ENCODE measurements at regions not wholly inside any gene's neighbourhood (a gene's known extent, or its start where the extent isn't known, plus 50 kb on each side); places are given as distances from the start of the nearest gene placed in this dataset.

GRCh38 chr22:26109686-26110315, 59.5 kb upstream of the SEZ6L start:
- ATAC-seq (no peak), FAIRE-seq (no peak), DNase-seq (ENCODE audit: extremely low read depth in 1 of 4, low spot score in 3 of 4) (no peak)
- WGBS (ENCODE audit: insufficient coverage, low coverage, missing lambda C conversion rate): 2% methylated on average over 11 of the region's 11 CpGs
- Histone ChIP-seq H3K4me2 (ENCODE audit: insufficient read depth, low read length) (no peak overlapping the region), H3K27ac (ENCODE audit: extremely low read depth, low read depth, low read length) (no peak overlapping the region), H3K27me3 (ENCODE audit: control insufficient read depth in 2 of 2, insufficient read depth in 2 of 2, low read length in 2 of 2) (no peaks in the 10 kb centered on the region), H4K20me1 (replicated peaks; ENCODE audit: control insufficient read depth, insufficient read depth, low read length) (no peaks in the 10 kb centered on the region), H3K4me3 (no peak overlapping the region), H3K36me3 (ENCODE audit: control insufficient read depth, insufficient read depth, low read length) (no peaks in the 10 kb centered on the region), H3K9me3 (replicated peaks; ENCODE audit: control insufficient read depth, insufficient read depth, low read depth, low read length) (no peaks in the 10 kb centered on the region), H3K79me2 (ENCODE audit: control insufficient read depth, insufficient read depth, low read length) (no peaks in the 10 kb centered on the region), H3K4me1 (replicated peaks in 1 of 2; ENCODE audit: control insufficient read depth in 2 of 2, insufficient read depth in 2 of 2, low read length in 2 of 2) (no peaks in the 10 kb centered on the region), H2AFZ (ENCODE audit: low read depth, low read length) (no peak overlapping the region), H3K9ac (ENCODE audit: insufficient read depth in 1 of 2, low read depth in 2 of 2, low read length in 2 of 2) (no peak overlapping the region), H3K9me1 (ENCODE audit: control insufficient read depth, insufficient read depth, low read length) (no peaks in the 10 kb centered on the region)
- CTCF ChIA-PET (ENCODE audit: low intra/inter-chr PET ratio): no interaction called here
- no TSS peak for BruUV-seq (replicated peaks)
- TF ChIP-seq PREB (CRISPR knock-in tag; IDR thresholded peaks at IDR 0.05): no peak
- TF ChIP-seq BCLAF1 (IDR thresholded peaks at IDR 0.05; ENCODE audit: borderline replicate concordance in 1 of 2, control insufficient read depth in 1 of 2, low read depth in 2 of 2, low read length in 1 of 2): no peak
- no peak for TF ChIP-seq HMG20A (CRISPR knock-in tag; conservative IDR thresholded peaks at IDR 0.05)
- no peak for TF ChIP-seq RBM14 (IDR thresholded peaks at IDR 0.05; ENCODE audit: borderline replicate concordance, insufficient read depth, low read depth, low read length)
- no peak for TF ChIP-seq SMARCA4 (IDR thresholded peaks at IDR 0.05)
- TF ChIP-seq HDAC3 (IDR thresholded peaks at IDR 0.05; ENCODE audit: borderline replicate concordance, partially characterized antibody): no peak
- no peak for TF ChIP-seq GMEB1 (CRISPR knock-in tag; IDR thresholded peaks at IDR 0.05)
- no peak for TF ChIP-seq ATF2 (CRISPR knock-in tag; IDR thresholded peaks at IDR 0.05)
- intact Hi-C loops (cut with micrococcal nuclease) (no loop called here), in situ Hi-C loops (cut with MboI) (no loop called here)
- POLR2A ChIA-PET: interaction anchor here (0.7 kb wide), 1 partner anchor 295 kb away, joined by 3 read pairs; no protein-coding TSS in a partner anchor
